GM19099 (cell line): ENCODE measurements at regions not wholly inside any gene's neighbourhood (a gene's known extent, or its start where the extent isn't known, plus 50 kb on each side); places are given as distances from the start of the nearest gene placed in this dataset.

Experiments
- POLR2A ChIP-seq: IDR thresholded peaks from 3 replicates; pipeline ENCODE4 v1.6.1; 2011; ENCODE audit warnings: low read depth; ENCODE audit not compliant: insufficient read length; ENCODE audit errors: extremely low read depth

GRCh38 chr2:181780657-181781056, 100.3 kb upstream of the NEUROD1 start:
- no peak for TF ChIP-seq POLR2A

- no peak for TF ChIP-seq POLR2A
Measured at GRCh38 chr2:181781078-181781786, 100.9 kb upstream of the NEUROD1 start.

- no peak for TF ChIP-seq POLR2A
Measured at GRCh38 chr2:181782660-181783059, 102.3 kb upstream of the NEUROD1 start.

GRCh38 chr2:181784556-181784955, 104.2 kb upstream of the NEUROD1 start:
- no peak for TF ChIP-seq POLR2A

- TF ChIP-seq POLR2A: no peak
Measured at GRCh38 chr2:181785691-181786344, 105.5 kb upstream of the NEUROD1 start.

GRCh38 chr2:181786371-181787228, 104.9 kb upstream of the ITPRID2 start:
- TF ChIP-seq POLR2A: no peak

GRCh38 chr2:181787310-181788048, 104.1 kb upstream of the ITPRID2 start:
- no peak for TF ChIP-seq POLR2A

GRCh38 chr2:181788897-181789555, 102.5 kb upstream of the ITPRID2 start:
- no peak for TF ChIP-seq POLR2A

GRCh38 chr2:181789827-181790448, 101.6 kb upstream of the ITPRID2 start:
- TF ChIP-seq POLR2A: no peak

- TF ChIP-seq POLR2A: no peak
Measured at GRCh38 chr2:181790716-181791649, 100.5 kb upstream of the ITPRID2 start.

- no peak for TF ChIP-seq POLR2A
Measured at GRCh38 chr2:181792906-181793305, 98.6 kb upstream of the ITPRID2 start.

- TF ChIP-seq POLR2A: no peak
Measured at GRCh38 chr2:181798022-181798421, 93.5 kb upstream of the ITPRID2 start.

- TF ChIP-seq POLR2A: no peak
Measured at GRCh38 chr2:181805228-181806038, 86.1 kb upstream of the ITPRID2 start.

GRCh38 chr2:181806039-181806392, 85.5 kb upstream of the ITPRID2 start:
- no peak for TF ChIP-seq POLR2A
